ENCODE measurements at regions not wholly inside any gene's neighbourhood (a gene's known extent, or its start where the extent isn't known, plus 50 kb on each side); places are given as distances from the start of the nearest gene placed in this dataset.

DNA sequence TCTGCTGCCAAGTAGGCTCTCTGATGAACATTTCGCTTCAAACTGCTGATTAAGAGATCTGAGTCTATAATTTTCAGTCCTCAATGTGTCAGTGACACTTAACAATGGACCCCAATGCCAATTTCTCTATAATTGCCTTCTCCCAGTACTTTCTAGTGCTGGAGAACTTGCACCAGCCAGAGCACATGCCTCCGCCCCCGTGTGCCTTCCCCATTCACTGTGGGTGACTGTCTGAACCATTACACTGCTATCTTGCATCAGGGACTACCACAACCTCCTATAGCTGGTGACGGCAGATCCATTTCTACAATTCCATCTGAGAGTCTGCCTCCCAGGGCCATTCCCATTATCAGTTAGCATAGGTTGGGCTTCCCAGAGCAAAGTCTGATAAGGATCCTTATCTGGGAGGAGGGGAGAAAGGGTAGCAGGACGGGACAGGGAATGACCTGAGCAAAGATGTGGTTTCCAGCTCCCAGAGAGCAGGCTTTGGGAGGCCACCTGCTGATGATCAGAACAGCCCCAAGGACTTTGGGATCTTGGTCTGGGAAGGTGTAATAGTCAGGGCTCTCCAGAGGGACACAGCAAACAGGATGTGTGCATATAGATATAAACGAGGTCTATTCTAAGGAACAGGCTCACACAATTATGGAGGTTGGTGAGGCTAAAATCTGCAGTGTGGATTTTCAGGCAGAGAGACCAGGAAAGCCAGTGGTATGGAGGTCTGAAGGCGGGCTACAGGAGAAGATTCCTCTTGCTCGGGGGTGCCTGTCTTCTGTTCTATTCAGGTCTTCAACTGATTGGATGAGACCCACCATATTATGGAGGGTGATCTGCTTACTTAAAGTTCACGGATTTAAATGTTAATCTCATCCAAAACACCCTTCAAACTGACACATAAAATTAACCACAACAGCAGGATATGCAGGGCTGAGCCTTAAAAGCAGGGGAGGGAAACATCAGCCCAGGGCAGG lies 238.2 kb downstream of the PTPRU start:
- TF ChIP-seq, protein P1, sequence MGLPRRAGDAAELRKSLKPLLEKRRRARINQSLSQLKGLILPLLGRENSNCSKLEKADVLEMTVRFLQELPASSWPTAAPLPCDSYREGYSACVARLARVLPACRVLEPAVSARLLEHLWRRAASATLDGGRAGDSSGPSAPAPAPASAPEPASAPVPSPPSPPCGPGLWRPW (IDR thresholded peaks at IDR 0.05), result no peak
- TF ChIP-seq MAZ (IDR thresholded peaks at IDR 0.05; ENCODE audit: borderline replicate concordance, low read depth, low read length) (no peak), POLR2AphosphoS2 (conservative IDR thresholded peaks at IDR 0.05; ENCODE audit: low read length) (no peak), ZNF302 (CRISPR knock-in tag; IDR thresholded peaks at IDR 0.05) (no peak), PHF8 (IDR thresholded peaks at IDR 0.05; ENCODE audit: borderline replicate concordance, low read depth) (no peak), BCL3 (IDR thresholded peaks at IDR 0.05) (no peak), RAD21 (conservative IDR thresholded peaks at IDR 0.05 in 1 of 2, IDR thresholded peaks at IDR 0.05 in 1 of 2) (no peak), GATA3 (IDR thresholded peaks at IDR 0.05; ENCODE audit: borderline replicate concordance) (no peak), PBX3 (IDR thresholded peaks at IDR 0.05) (no peak), KDM1A (IDR thresholded peaks at IDR 0.05; ENCODE audit: low read depth) (no peak), HOXB13 (CRISPR knock-in tag; IDR thresholded peaks at IDR 0.05; ENCODE audit: low read depth) (no peak), ZFP36 (IDR thresholded peaks at IDR 0.05; ENCODE audit: borderline replicate concordance, partially characterized antibody) (no peak), RCOR1 (IDR thresholded peaks at IDR 0.05; ENCODE audit: low read depth, low read length) (no peak), FOXS1 (CRISPR knock-in tag; IDR thresholded peaks at IDR 0.05) (no peak)
- TF ChIP-seq, protein P2, sequence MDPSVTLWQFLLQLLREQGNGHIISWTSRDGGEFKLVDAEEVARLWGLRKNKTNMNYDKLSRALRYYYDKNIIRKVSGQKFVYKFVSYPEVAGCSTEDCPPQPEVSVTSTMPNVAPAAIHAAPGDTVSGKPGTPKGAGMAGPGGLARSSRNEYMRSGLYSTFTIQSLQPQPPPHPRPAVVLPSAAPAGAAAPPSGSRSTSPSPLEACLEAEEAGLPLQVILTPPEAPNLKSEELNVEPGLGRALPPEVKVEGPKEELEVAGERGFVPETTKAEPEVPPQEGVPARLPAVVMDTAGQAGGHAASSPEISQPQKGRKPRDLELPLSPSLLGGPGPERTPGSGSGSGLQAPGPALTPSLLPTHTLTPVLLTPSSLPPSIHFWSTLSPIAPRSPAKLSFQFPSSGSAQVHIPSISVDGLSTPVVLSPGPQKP (IDR thresholded peaks at IDR 0.05; ENCODE audit: low read depth, low read length), result no peak
- Histone ChIP-seq H3K9me3 (no peaks in the 10 kb centered on the region), H3K4me2 (no peak overlapping the region), H3K4me3 (no peak overlapping the region), H3K27ac (no peak overlapping the region), H3K4me1 (no peaks in the 10 kb centered on the region)
- DNase-seq (ENCODE audit: low read depth in 1 of 2, low spot score in 1 of 2) (no peak), FAIRE-seq (no peak), ATAC-seq (no peak)
- CTCF ChIA-PET, result no interaction called here
- WGBS (ENCODE audit: missing lambda C conversion rate), result 7% methylated on average over 8 of the region's 9 CpGs
- POLR2A ChIA-PET, result no interaction called here

DNA sequence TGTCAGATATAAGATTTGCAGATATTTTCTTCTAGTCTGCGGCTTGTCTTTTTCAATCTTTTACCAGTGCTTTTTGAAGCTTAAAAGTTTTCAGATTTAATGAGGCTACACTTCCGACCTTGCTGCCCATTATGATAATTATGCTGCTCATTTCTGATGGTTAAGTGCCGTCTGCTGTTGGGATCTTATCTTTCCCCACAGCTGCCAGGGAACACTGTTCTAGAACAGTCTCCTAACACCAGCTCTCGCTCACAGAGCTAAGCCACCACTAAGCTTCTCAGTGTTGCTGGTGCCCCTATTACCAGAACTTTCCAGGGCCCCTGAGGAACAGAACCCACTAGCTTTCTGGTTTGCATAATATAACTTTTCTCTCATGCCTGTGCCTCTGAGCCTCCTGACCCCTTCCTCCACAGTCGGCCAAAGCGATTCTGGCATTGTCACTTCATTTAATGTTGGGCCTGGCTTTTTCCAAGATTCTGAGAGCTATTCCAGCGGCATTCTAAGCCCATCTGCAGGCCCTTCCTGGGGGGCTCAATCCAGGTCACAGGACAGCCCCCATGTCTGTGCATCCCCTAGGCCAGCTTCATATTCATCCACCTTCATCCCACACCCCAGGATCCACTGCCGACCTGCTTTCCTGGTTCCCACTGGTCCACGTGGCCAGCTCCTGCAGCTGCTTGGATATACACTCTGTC lies 237.0 kb downstream of the PTPRU start:
- no peak for FAIRE-seq
- Histone ChIP-seq H3K9me3 (no peaks in the 10 kb centered on the region), H3K4me2 (no peak overlapping the region), H3K27ac (no peak overlapping the region), H3K4me3 (no peak overlapping the region), H3K4me1 (no peaks in the 10 kb centered on the region)
- 53% methylated on average over 9 of the region's 9 CpGs for WGBS (ENCODE audit: missing lambda C conversion rate)
- ChIA-PET POLR2A (no interaction called here), CTCF (interaction anchor here (1.5 kb wide), 1 partner anchor 10 kb away, joined by 3 read pairs; no protein-coding TSS in a partner anchor)
- DNase-seq (ENCODE audit: low read depth in 1 of 2, low spot score in 1 of 2), result no peak
- no peak for ATAC-seq
- no peak for TF ChIP-seq BCL3 (IDR thresholded peaks at IDR 0.05)
- TF ChIP-seq, protein P3, sequence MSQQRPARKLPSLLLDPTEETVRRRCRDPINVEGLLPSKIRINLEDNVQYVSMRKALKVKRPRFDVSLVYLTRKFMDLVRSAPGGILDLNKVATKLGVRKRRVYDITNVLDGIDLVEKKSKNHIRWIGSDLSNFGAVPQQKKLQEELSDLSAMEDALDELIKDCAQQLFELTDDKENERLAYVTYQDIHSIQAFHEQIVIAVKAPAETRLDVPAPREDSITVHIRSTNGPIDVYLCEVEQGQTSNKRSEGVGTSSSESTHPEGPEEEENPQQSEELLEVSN (IDR thresholded peaks at IDR 0.05; ENCODE audit: borderline replicate concordance, low read depth), result no peak
- no peak for TF ChIP-seq FOSB (CRISPR knock-in tag; IDR thresholded peaks at IDR 0.05)
- no peak for TF ChIP-seq MYC (IDR thresholded peaks at IDR 0.05; ENCODE audit: borderline replicate concordance, low read length)
- TF ChIP-seq RFX5 (IDR thresholded peaks at IDR 0.05), result no peak
- TF ChIP-seq, protein P4, sequence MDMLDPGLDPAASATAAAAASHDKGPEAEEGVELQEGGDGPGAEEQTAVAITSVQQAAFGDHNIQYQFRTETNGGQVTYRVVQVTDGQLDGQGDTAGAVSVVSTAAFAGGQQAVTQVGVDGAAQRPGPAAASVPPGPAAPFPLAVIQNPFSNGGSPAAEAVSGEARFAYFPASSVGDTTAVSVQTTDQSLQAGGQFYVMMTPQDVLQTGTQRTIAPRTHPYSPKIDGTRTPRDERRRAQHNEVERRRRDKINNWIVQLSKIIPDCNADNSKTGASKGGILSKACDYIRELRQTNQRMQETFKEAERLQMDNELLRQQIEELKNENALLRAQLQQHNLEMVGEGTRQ (IDR thresholded peaks at IDR 0.05), result no peak
- no peak for TF ChIP-seq HDAC2 (IDR thresholded peaks at IDR 0.05)
- TF ChIP-seq, protein P2 (IDR thresholded peaks at IDR 0.05; ENCODE audit: low read depth, low read length), result no peak
- no peak for TF ChIP-seq HOXA7 (CRISPR knock-in tag; IDR thresholded peaks at IDR 0.05)
- no peak for TF ChIP-seq NFE2L2 (conservative IDR thresholded peaks at IDR 0.05; ENCODE audit: low read length)
- no peak for TF ChIP-seq CHD4 (IDR thresholded peaks at IDR 0.05; ENCODE audit: borderline replicate concordance)
